ENCODE measurements at regions not wholly inside any gene's neighbourhood (a gene's known extent, or its start where the extent isn't known, plus 50 kb on each side); places are given as distances from the start of the nearest gene placed in this dataset.

DNA sequence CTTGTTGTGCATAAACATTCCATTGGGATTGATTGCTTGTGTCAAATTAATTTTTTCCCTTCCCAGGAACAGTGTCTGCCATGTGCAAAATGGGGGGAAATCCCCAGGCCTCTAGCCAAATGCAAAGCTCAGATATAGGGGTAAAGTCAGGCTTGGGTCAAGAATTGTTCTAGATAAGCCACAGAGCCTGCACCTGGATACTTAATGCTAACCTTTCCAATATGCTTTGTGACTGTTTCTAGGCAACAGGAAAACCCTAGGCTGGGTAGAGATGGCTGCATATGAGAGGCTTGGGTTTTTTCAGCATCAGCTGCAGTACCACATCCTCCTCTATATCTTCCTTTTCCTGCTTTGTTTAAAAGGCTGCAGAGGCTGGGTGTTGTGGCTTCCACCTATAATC, 61.9 kb upstream of the ROPN1 start:
- Mint-ChIP-seq H3K4me3 (ENCODE audit: unreplicated experiment) (no peak overlapping the region), H3K36me3 (ENCODE audit: insufficient read depth, unreplicated experiment) (no peaks in the 10 kb centered on the region), H3K27me3 (ENCODE audit: insufficient read depth, unreplicated experiment) (peaks cover 93% of the 10 kb centered on the region), H3K9me3 (ENCODE audit: unreplicated experiment) (no peaks in the 10 kb centered on the region), H3K4me1 (ENCODE audit: insufficient read depth, unreplicated experiment) (no peaks in the 10 kb centered on the region), H3K27ac (ENCODE audit: low read depth, unreplicated experiment) (no peak overlapping the region)
- no TSS peak for BruUV-seq (replicated peaks)
- intact Hi-C loops (cut with micrococcal nuclease): no loop called here
- ChIA-PET POLR2A (no interaction called here), CTCF (interaction anchor here (0.5 to 1.0 kb wide), 2 partner anchors 26 to 146 kb away, joined by 3 to 4 read pairs; no protein-coding TSS in a partner anchor)
- TF ChIP-seq, protein P1, sequence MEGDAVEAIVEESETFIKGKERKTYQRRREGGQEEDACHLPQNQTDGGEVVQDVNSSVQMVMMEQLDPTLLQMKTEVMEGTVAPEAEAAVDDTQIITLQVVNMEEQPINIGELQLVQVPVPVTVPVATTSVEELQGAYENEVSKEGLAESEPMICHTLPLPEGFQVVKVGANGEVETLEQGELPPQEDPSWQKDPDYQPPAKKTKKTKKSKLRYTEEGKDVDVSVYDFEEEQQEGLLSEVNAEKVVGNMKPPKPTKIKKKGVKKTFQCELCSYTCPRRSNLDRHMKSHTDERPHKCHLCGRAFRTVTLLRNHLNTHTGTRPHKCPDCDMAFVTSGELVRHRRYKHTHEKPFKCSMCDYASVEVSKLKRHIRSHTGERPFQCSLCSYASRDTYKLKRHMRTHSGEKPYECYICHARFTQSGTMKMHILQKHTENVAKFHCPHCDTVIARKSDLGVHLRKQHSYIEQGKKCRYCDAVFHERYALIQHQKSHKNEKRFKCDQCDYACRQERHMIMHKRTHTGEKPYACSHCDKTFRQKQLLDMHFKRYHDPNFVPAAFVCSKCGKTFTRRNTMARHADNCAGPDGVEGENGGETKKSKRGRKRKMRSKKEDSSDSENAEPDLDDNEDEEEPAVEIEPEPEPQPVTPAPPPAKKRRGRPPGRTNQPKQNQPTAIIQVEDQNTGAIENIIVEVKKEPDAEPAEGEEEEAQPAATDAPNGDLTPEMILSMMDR (IDR thresholded peaks at IDR 0.05; ENCODE audit: unreplicated experiment): no peak
- no peak for DNase-seq (ENCODE audit: unreplicated experiment)

DNA sequence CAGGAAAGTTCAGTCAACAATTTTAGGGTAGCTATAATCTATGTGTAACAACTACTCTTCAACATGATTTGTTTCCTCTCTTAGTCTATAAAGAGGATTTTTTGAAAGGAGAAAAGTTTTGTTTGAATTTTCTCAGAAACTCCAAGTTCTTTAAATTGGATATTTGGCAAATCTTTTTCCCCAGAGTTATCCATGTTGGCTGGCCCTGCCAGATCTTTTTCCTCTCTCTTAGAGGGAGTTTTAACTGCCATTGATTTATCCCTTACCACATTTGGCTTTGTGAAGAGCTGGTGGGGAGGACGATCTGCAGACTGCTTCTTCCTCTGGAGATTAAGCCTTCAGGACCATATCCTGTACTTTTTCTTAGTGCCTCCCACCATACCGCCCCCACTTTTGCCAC, 64.9 kb upstream of the ROPN1 start:
- POLR2A ChIA-PET: no interaction called here
- H3K36me3 Mint-ChIP-seq (ENCODE audit: insufficient read depth, unreplicated experiment): no peaks in the 10 kb centered on the region
- BruUV-seq (replicated peaks): no TSS peak
- H3K27me3 Mint-ChIP-seq (ENCODE audit: insufficient read depth, unreplicated experiment): peaks cover 74% of the 10 kb centered on the region
- no peaks in the 10 kb centered on the region for H3K4me1 Mint-ChIP-seq (ENCODE audit: insufficient read depth, unreplicated experiment)
- no peak overlapping the region for H3K4me3 Mint-ChIP-seq (ENCODE audit: unreplicated experiment)
- TF ChIP-seq, protein P1 (IDR thresholded peaks at IDR 0.05; ENCODE audit: unreplicated experiment): no peak
- no peaks in the 10 kb centered on the region for H3K9me3 Mint-ChIP-seq (ENCODE audit: unreplicated experiment)
- intact Hi-C loops (cut with micrococcal nuclease): no loop called here
- DNase-seq (ENCODE audit: unreplicated experiment): no peak
- H3K27ac Mint-ChIP-seq (ENCODE audit: low read depth, unreplicated experiment): no peak overlapping the region
- CTCF ChIA-PET: interaction anchor here (0.5 to 1.8 kb wide), 3 partner anchors 23 to 1329 kb away, joined by 3 to 8 read pairs (median 3); partner anchors contain the start of gene KALRN

DNA sequence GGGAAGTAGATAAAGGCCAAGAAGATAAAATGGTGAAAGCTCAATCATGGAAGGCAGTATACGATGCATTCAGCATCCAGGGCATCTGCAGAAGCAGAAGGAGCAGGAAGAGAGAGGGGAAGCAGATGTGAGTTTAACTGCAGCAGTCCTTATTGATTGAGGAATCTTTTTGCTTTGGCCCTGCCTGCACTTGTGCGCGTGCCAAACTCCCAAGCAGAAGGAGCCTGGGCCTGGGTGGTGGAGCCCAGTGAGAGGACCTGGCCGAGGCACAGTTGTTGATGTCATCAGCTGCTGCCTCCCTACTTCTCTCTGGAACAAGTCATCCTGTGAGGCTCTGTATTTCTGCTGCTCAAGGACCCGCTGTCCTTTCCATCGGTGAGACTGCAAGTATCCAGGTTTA, 65.5 kb upstream of the ROPN1 start:
- ChIA-PET CTCF (no interaction called here), POLR2A (no interaction called here)
- intact Hi-C loops (cut with micrococcal nuclease): no loop called here
- TF ChIP-seq, protein P1 (IDR thresholded peaks at IDR 0.05; ENCODE audit: unreplicated experiment): no peak
- Mint-ChIP-seq H3K4me3 (ENCODE audit: unreplicated experiment) (no peak overlapping the region), H3K27ac (ENCODE audit: low read depth, unreplicated experiment) (no peak overlapping the region), H3K4me1 (ENCODE audit: insufficient read depth, unreplicated experiment) (no peaks in the 10 kb centered on the region), H3K27me3 (ENCODE audit: insufficient read depth, unreplicated experiment) (peaks cover 69% of the 10 kb centered on the region), H3K9me3 (ENCODE audit: unreplicated experiment) (no peaks in the 10 kb centered on the region), H3K36me3 (ENCODE audit: insufficient read depth, unreplicated experiment) (no peaks in the 10 kb centered on the region)
- no peak for DNase-seq (ENCODE audit: unreplicated experiment)
- BruUV-seq (replicated peaks): no TSS peak

DNA sequence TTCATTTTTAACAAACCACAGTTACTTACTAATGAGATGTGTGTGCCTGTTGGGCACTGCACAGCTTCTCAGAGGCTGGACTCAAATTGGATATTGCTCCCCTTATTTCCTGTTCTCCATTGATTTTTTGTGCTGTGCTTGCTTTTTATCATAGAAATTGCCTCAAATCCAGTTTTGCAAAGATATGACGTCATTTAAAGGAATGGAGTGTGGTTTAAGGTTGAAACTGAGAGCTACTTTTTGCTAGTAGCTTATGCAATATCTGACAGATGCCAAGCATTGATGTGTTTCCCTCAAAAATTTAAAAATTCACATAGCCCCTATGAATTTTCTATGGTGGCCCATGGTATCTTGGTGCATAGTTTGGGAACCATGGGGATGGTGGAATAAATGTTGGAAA, 67.7 kb upstream of the ROPN1 start:
- Mint-ChIP-seq H3K36me3 (ENCODE audit: insufficient read depth, unreplicated experiment) (no peaks in the 10 kb centered on the region), H3K27me3 (ENCODE audit: insufficient read depth, unreplicated experiment) (peaks cover 54% of the 10 kb centered on the region), H3K9me3 (ENCODE audit: unreplicated experiment) (no peaks in the 10 kb centered on the region), H3K4me1 (ENCODE audit: insufficient read depth, unreplicated experiment) (no peaks in the 10 kb centered on the region), H3K4me3 (ENCODE audit: unreplicated experiment) (no peak overlapping the region), H3K27ac (ENCODE audit: low read depth, unreplicated experiment) (no peak overlapping the region)
- intact Hi-C loops (cut with micrococcal nuclease): no loop called here
- no peak for DNase-seq (ENCODE audit: unreplicated experiment)
- TF ChIP-seq, protein P1 (IDR thresholded peaks at IDR 0.05; ENCODE audit: unreplicated experiment): no peak
- BruUV-seq (replicated peaks): no TSS peak
- ChIA-PET POLR2A (interaction anchor here (0.6 kb wide), 1 partner anchor 116 kb away, joined by 3 read pairs; no protein-coding TSS in a partner anchor), CTCF (interaction anchor here (3.3 kb wide), 1 partner anchor 27 kb away, joined by 11 read pairs; the partner anchor contains the start of gene KALRN)

All from MCF 10A (cell line).